ENCODE measurements at regions not wholly inside any gene's neighbourhood (a gene's known extent, or its start where the extent isn't known, plus 50 kb on each side); places are given as distances from the start of the nearest gene placed in this dataset.
"Not testable (repeated sequence)": the region's sequence is repeated elsewhere in the genome, so short reads cannot be mapped to it uniquely, and the experiment has no call there.

DNA sequence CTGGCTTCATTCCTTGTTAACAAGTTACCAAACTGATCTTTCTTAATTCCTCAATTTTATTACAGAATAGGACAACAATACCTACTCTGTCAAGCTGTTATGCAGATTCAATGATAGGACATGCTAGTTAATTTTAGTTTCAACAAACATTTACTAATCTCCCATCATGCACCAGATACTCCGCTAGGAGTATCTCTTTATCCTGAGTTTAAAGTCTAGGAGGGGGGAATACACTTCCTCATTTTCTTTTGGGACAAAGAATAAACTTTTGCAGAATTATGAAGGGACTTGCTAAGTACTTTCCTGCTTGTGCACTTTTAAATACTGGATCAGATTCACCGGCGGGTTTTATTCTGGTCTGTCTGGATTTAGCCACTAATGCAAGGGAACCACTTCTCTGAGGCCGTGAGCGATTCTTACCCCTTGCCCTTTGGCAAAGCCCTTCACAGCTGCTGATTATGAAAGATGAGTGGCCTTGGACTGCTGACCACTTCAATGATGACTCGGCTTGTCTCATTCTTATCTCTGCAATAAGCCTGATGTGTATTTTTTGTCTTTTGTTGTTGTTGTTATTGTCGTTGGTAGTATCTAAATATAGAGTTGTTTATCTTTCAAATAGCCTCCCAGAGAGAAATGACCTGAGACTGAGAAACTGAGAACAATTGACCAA is 73.9 kb downstream of the RMI1 start:
- peak; percentile 32 for DNase-seq

DNA sequence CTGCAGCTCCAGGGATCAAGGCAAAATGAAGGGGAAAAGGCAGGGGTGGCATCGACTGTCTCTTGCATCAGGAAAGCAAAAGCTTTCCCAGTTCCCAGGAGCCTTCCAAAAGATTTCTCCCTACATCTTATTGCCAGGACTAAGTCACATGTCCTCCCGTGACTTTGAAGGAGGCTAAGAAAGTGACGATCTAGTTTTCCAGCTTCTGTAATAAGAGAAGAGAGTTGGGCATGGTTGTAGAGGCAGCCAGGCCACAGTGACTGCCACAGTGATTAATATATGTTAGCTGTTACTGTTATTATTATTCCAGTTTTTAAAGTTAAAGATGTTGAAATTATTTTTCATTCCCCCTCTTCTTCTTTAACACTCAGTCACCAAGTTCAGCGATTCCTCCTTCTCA is 77.1 kb downstream of the RMI1 start:
- DNase-seq: no peak

DNA sequence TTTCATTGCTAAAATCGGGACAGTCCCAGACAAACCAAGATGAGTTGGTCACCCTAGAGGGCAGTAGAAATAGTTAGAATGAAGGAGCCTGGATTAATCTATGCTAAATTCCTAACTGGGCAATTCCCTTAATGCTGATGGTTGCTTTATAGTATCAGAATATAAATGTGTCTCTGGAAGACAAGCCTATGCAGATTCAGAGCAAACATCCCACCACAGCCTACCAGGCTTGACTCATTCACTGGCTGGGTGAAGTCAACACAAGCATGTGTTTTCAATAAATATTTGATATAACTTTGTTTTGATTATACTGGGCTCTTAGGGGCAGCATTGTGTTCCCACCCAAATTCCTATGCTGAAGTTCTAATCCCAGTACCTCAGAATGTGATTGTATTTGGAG is 79.3 kb downstream of the RMI1 start:
- no peak for DNase-seq

- DNase-seq: no peak
These were observed 81.1 kb downstream of the RMI1 start for GRCh38 chr9:84061613-84062193.

GRCh38 chr9:84062538-84062937 is 81.9 kb downstream of the RMI1 start:
- DNase-seq: no peak

- DNase-seq: no peak
These were observed 87.2 kb downstream of the RMI1 start for GRCh38 chr9:84067821-84068220.

DNA sequence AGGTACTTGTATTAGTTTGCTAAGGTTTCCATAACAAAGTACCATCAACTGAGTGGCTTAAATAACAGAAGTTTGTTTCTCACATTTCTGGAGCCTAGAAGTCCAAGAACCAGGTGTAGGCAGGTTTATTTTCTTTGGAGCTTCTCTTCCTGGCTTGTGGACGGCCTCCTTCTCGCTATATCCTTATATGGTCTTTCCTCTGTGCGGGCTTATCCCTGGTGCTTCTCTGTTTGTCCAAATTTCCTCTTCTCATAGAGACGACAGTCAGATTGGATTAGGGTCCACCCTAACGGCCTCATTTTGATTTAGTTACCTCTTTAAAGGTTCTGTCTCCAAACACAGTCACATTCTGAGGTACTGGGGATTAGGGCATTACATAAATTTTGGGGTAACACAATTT is 88.3 kb downstream of the RMI1 start:
- DNase-seq: peak; percentile 16

DNA sequence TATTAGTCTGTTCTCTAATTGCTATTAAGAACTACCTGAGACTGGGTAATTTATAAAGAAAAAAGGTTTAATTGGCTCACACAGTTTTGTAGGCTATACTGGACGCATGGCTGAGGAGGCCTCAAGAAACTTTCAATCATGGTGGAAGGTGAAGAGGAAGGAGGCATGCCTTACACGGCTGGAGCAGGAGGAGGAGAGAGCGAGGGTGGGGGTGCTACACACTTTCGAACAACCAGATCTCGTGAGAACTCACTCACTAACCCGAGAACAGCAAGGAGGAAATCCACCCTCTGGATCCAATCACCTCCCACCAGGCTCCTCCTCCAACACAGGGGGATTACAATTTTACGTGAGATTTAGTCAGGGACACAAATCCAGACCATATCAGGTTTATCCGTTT is 90.0 kb downstream of the RMI1 start:
- DNase-seq: peak; percentile 20

- DNase-seq: no peak
These were observed 92.1 kb downstream of the RMI1 start for GRCh38 chr9:84072621-84073180.

DNA sequence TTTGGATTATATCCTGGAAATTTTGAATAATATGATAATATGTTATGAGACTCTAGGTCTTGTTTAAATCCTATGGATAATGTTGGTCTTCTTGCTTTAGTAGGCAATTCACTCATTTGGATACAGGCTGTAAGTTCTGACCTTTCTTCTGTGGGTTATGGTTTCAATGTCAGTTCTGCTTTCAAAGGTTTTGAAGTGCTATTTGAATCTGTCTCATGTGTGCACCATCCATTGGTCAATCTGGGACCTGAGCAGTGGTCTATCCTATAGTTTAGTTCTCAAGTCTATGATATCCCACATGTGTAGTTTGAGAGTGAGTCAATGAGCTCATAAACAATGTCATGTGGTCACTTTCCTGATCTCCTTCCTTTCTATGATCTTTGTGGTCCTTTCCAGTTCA is 94.4 kb downstream of the RMI1 start:
- DNase-seq: no peak

- no peak for DNase-seq
These were observed 95.8 kb downstream of the RMI1 start for GRCh38 chr9:84076384-84076783.

GRCh38 chr9:84077816-84078215 is 97.2 kb downstream of the RMI1 start:
- DNase-seq: not testable (repeated sequence)

GRCh38 chr9:84079994-84080393 is 99.4 kb downstream of the RMI1 start:
- no peak for DNase-seq

DNA sequence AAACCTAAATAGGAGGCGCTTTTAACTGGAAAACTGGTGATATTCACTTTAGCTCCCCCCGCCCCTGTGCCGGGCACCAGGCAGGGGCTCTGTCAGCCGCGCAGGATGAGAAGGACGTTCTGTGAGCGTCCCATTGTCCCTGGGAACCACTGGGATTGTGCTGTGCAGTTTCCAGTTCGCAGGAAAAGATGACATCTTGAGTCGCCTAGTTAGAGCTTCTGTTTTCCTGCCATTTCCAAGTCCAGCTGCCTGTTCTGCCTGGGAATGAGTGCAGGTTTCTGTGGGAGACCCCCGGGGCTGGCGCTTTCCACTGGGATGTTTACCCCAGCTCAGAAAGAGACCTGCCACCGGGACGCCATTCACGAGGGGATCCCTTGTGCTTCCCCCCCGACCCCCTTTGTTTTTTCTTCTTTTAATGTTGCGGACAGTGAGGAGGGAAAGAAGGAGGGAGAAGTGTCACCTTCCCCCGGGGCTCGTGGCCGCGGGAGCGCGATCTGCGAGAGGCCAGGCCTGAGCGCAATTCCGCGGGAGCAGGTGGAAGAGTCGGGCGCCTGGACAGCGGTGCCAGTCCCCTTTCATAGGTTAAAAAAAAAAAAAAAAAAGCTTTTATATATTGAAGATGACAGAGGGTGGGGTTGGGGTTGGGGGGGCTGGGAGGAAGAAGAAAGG is 121.5 kb downstream of the RMI1 start:
- DNase-seq: no peak

- no peak for DNase-seq
These were observed 123.2 kb downstream of the RMI1 start for GRCh38 chr9:84103651-84104377.

DNA sequence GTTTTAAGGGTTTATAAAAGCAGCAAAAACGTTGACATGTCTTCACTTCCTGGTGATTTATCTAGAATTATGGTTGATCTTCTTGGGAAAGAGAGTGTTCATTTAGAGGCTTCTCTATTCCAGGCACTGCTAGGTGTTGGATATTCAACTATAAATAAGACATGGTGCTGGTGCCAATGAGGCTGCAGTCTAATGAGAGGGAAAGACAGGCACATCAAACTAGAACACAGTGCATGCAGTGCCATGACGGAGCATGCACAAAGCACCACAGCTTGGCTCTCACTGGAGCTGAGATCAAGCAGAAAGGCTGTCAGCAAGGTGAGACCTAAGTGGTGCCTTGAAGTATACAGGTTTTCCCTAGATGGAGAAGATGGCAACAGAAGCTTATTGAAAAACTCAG is 126.5 kb downstream of the RMI1 start:
- no peak for DNase-seq

DNA sequence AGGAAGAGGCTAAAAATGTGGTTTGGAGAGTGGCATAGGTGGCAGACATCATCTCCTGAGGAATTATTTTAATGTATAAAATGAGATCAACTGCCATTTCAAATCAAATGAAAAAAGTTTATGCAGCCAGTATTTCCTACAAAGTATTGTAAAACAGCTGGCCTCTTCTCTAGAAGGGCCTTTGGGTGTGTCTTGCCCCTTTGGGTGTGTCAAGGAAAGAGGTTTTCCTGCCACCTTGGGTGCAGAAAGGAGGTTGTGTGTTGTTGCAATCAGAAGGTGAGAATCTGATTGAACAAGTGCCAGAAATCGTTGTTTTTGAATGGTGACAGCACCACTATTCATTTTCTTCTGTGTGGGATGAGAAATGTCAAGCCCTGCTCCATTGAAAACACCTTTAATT is 127.4 kb downstream of the RMI1 start:
- DNase-seq: no peak

- no peak for DNase-seq
These were observed 131.1 kb downstream of the RMI1 start for GRCh38 chr9:84111726-84112125.

- DNase-seq: no peak
These were observed 141.5 kb downstream of the RMI1 start for GRCh38 chr9:84121991-84122523.

- no peak for DNase-seq
These were observed 142.0 kb downstream of the RMI1 start for GRCh38 chr9:84122572-84122971.

DNA sequence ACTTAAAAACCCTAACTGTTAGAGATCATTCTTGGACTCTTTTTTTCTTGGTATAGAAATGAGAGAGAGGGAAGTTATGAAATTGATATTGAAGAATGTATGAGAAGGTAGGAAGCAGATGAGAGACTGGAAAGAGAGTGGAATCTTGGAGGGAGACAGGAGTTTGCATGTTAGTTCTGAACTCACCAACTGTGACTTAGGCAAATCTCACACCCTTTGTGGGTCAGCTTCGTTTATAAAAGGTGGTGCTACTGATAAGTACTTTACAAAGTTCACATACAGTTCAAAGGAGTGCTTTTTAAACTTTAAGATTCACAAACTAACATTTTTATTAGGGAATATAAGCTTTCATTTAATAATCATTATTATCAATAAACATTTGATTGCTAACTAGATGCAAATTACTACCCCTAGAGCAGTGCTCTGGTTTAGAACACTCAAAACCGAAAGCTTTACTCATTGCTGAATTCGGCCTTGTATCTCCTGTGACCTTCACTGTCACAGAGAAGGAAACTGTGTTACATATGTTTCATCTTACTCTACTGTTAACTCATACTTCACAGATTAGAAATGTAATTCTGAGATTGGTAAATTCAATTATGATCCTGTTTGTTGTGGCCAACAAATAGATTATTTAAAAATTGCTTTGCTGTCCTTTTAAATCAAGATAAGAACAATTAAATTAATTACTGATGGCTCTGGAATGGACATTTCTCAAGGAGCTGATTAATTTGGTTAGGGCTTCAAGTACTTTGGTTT is 143.2 kb downstream of the RMI1 start:
- DNase-seq: peak; percentile 58

DNA sequence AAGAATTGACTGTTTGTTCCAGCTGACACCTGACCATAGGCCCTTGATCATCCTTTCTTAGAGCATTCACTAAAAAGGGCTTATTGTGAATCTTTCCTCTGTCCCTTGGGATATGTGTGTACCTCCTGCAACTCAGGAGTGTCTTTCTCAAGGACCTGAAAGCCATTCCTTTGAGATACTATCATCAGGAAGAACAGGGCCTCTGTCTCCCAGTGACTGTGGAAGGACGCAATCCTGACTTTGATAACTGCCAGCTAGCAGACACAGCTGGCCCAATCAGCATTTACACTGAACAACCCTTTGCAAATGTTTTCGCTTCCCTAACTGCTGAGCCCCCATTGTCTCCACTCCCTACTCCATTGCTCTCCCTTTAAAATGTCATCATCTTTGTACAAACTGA is 144.4 kb downstream of the RMI1 start:
- DNase-seq: no peak

GRCh38 chr9:84129529-84129928 is 148.9 kb downstream of the RMI1 start:
- DNase-seq: no peak

Data from OCI-M1 (cell line).